Adrenal gland (tissue), 5 donors: ENCODE measurements at regions not wholly inside any gene's neighbourhood (a gene's known extent, or its start where the extent isn't known, plus 50 kb on each side); places are given as distances from the start of the nearest gene placed in this dataset.

Experiments
- CTCF ChIP-seq, 6 experiments: fragments of 450-650 bp in 4 of 6; fragments of 200-600 bp in 2 of 6; sonication (generic) in 1 of 6; IDR thresholded peaks; 1 replicate in 5 of 6; 2 replicates in 1 of 6; pipeline versions ENCODE4 v1.5.1 to v1.8.0; 2016 to 2021; ENCODE audit warnings: antibody characterized with exemption in 6 of 6, mild to moderate bottlenecking in 2 of 6, moderate library complexity in 1 of 6
- POLR2A ChIP-seq, 2 donors: fragments of 450-650 bp; IDR thresholded peaks; one replicate each; pipeline ENCODE4 v1.6.1; 2017; ENCODE audit warnings: antibody characterized with exemption in 2 of 2, mild to moderate bottlenecking in 2 of 2, moderate library complexity in 1 of 2
- donor health status: DM: no; HTN: no; CAD: no.

- TF ChIP-seq CTCF (IDR thresholded peaks at IDR 0.05): no peak
- no peak for TF ChIP-seq POLR2A (IDR thresholded peaks at IDR 0.05)
These were observed 312.3 kb upstream of the LRRTM4 start for GRCh38 chr2:77834360-77835002.
